ENCODE measurements at regions not wholly inside any gene's neighbourhood (a gene's known extent, or its start where the extent isn't known, plus 50 kb on each side); places are given as distances from the start of the nearest gene placed in this dataset.

DNA sequence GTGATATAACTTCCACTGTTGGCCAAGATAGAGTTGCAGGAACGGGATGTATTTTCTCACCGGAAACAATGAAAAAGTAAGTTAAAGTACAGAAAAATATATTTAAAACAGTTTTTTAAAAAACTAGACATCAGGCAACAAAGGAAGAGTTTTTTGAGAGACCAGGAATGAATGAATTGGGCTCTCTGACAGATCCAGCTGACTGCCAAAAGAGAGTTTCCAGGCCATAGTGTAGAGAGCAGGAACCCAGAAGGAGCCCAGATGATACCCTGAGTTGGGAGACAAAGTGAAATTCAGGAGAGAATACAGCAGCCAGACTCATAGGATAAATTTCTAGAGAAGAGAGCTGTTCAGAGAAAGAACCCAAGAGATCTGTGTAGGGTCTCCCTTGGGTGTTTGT is 362.6 kb upstream of the SMIM21 start:
- TF ChIP-seq, protein P1, sequence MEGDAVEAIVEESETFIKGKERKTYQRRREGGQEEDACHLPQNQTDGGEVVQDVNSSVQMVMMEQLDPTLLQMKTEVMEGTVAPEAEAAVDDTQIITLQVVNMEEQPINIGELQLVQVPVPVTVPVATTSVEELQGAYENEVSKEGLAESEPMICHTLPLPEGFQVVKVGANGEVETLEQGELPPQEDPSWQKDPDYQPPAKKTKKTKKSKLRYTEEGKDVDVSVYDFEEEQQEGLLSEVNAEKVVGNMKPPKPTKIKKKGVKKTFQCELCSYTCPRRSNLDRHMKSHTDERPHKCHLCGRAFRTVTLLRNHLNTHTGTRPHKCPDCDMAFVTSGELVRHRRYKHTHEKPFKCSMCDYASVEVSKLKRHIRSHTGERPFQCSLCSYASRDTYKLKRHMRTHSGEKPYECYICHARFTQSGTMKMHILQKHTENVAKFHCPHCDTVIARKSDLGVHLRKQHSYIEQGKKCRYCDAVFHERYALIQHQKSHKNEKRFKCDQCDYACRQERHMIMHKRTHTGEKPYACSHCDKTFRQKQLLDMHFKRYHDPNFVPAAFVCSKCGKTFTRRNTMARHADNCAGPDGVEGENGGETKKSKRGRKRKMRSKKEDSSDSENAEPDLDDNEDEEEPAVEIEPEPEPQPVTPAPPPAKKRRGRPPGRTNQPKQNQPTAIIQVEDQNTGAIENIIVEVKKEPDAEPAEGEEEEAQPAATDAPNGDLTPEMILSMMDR (IDR thresholded peaks at IDR 0.05): no peak
- TF ChIP-seq POLR2A (IDR thresholded peaks at IDR 0.05): no peak

Measured in suprapubic skin (tissue), 3 donors.